ENCODE measurements at regions not wholly inside any gene's neighbourhood (a gene's known extent, or its start where the extent isn't known, plus 50 kb on each side); places are given as distances from the start of the nearest gene placed in this dataset.

DNA sequence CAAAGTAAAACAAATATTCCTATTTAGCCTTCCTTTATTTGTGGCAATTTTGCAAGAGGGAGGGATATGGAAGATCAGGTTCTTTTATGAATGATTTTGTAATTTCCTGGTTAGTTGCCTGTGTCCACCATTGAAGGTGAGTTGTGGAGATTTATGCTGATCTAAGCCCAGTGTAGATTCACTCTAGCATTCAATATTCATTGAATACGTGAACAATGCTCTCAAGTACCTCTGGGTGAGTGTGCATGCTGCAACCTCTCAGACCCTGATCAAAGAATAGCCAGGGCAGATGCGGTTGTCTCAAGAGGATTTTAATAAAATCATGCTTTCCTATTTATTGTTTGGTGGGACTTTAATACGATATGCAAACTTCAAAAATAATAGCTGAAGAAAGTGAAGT, 628.4 kb downstream of the SPRY1 start:
- TF ChIP-seq, protein P1, sequence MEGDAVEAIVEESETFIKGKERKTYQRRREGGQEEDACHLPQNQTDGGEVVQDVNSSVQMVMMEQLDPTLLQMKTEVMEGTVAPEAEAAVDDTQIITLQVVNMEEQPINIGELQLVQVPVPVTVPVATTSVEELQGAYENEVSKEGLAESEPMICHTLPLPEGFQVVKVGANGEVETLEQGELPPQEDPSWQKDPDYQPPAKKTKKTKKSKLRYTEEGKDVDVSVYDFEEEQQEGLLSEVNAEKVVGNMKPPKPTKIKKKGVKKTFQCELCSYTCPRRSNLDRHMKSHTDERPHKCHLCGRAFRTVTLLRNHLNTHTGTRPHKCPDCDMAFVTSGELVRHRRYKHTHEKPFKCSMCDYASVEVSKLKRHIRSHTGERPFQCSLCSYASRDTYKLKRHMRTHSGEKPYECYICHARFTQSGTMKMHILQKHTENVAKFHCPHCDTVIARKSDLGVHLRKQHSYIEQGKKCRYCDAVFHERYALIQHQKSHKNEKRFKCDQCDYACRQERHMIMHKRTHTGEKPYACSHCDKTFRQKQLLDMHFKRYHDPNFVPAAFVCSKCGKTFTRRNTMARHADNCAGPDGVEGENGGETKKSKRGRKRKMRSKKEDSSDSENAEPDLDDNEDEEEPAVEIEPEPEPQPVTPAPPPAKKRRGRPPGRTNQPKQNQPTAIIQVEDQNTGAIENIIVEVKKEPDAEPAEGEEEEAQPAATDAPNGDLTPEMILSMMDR (conservative IDR thresholded peaks at IDR 0.05 in 1 of 2, IDR thresholded peaks at IDR 0.05 in 1 of 2; ENCODE audit: extremely low read depth in 1 of 2, insufficient read depth in 1 of 2, low read depth in 1 of 2, low read length in 2 of 2), result no peak
- TF ChIP-seq EZH2 (IDR thresholded peaks at IDR 0.05; ENCODE audit: borderline replicate concordance, low read length), result no peak
